GM21737 (cell line): ENCODE measurements at regions not wholly inside any gene's neighbourhood (a gene's known extent, or its start where the extent isn't known, plus 50 kb on each side); places are given as distances from the start of the nearest gene placed in this dataset.

Source experiments
- ATAC-seq: cut with Tn5 transposase; IDR thresholded peaks from one replicate; pipeline ENCODE4 v1.9.1; 2021; ENCODE audit warnings: mild to moderate bottlenecking, moderate library complexity; ENCODE audit not compliant: unreplicated experiment

DNA sequence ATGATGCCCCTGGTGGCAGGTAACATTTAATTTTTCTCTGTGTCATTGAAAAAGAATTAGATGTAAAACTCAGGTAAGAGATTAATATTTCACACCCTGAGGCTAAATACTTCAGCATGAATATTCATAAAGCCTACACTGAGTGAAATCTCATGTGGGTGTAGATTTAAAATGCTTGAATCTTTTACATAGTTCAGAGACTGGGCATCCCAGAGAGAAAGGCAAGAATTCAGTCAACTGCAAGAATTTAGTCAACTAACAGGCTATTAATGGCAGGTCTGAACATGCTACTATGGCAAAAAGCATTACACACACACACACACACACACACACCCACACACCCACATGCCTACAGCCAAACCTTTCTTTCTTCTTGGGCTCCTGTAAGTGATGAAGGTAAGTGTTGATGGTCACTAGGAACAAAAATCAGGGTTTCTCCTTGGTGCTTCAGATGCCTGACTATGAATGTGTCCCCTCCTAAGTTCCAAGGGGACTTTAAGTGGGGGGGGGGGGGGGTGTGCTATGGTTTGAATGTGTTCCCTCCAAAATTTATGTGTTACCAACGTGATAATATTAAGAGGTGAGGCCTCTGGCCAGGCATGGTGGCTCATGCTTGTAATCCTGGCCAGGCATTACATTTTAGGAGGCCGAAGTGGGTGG is 63.7 kb upstream of the PSMD7 start:
- ATAC-seq: no peak

DNA sequence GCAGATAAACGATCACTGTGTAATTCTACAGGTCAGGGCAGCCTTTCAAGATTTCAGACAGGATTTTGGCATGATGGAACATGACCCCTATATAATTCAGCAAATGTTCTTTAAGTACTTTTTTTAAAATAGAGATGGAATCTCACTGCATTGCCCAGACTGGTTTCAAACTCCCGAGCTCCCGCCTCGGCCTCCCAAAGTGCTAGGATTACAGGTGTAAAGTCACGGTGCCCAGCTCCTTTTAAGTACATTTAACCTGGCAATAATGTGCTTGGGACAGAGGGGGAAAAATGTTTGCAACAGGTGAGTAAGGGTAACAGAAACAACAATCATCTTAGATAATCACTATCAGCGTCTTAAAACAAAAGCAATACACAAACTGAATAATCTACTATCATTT is 66.5 kb upstream of the PSMD7 start:
- no peak for ATAC-seq

DNA sequence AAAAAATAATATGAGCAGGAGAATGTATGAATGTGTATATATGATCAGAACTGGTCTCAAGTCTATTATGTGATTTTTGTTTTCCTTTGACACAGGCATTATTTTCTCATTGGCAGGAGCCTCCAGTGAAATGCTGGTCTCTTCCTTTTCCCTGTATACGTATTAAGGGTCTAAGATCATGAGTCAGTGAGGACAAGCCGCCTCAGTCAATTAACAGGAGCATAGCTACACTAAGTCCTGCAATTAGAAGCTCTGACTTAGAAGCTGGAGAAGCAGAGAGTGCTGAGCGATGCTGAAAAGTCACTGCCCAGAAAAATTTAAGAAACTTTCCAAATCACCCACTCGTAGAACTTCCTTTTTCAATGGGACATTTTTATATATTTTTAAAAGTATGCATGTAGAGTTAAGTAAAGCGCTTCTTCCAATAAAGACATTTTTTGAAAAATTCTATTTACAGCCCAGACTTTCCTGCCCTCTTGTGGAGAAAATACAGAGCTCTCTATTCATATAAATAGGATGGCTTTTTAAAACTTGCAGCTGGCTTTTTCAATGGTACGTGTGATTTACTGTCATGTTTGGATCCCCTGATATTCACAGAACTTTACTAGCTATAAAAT is 70.2 kb upstream of the PSMD7 start:
- no peak for ATAC-seq

DNA sequence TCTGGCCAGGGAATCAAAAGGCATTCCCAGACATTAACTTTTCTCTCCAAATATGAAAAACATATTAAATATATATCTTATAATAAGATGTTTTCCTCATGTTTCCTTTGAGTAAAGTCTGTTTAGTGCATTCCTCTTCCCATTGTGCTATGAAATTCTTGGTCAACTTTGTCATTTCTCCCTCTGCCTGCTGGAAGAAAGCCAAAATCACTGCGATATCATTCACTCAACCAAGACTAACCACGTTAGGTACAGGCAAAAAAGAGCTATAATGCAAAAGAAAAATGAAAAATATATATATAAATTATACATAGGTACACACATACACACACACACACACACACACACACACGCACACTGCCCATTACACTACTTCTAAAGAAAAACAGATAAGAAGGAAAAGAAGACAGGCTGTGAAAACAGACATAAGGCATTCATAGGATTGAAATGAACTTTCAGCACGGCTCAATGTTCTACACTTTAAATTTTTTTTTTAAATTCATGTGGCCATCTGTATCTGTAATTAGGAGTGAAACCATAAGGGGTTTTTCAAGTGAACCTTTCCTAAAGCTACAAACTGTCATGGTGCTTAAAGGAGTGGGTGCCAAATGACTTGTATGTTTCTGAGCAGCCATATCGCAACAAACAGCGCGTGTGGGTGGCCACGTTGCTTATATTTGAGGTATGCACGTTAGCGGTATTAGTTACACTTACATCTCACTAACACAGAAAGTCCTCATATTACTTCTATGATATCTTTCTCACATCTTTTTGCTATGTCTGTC is 71.6 kb upstream of the PSMD7 start:
- ATAC-seq: no peak

DNA sequence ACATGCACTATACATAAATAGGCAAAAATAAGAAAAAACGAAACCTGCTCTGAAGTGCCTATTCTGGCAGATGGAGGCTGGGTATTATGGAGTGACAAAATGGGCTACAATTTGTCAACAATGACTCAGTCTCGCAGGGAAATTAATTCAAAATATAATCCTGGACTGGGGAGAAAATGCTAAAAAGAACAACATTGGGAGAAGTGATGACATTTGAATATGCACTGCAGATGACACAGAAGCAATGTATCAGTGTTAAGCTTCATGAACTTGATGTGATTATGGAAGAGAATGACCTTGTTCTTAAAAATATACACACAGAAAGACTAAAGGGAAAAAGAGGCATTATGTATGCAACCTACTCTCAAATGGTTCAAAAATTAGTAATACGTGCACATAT is 74.8 kb upstream of the PSMD7 start:
- no peak for ATAC-seq

DNA sequence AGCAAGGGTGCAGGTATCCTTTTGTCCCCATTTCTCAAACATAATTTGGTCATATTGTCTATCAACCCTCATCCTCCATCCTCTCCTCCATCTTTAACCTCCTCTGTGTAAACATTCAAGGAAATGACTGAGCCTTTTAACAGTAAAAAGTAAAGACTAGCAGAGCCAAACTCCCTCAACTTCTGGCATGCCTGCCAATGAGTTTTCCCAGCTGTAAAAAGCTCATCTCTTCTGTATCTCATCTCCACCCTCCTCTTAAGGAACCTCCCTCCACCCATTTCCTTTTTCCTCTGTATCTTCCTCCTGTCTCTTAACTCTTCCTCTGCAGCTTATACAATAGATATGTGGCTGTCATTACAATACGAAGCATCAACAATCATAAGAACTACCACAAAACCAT is 76.9 kb upstream of the PSMD7 start:
- no peak for ATAC-seq

DNA sequence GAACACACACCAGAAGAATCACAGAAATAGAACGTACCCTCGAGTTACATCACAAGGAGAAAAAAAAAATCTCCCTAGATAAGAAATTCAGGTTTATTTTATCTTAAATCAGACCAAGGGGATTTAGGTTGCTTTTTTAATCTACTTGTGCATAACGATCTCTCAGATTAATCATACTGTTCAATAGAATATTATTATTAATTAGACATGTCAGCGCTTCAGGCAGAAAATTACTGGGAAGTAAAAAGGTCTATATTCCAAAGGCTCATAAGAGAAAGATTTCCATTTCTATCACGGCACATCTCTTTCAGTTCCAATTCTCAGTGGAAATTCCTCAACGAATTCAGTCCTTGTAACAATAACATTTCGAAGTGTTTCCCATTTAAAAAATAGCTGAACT is 77.7 kb upstream of the PSMD7 start:
- no peak for ATAC-seq

DNA sequence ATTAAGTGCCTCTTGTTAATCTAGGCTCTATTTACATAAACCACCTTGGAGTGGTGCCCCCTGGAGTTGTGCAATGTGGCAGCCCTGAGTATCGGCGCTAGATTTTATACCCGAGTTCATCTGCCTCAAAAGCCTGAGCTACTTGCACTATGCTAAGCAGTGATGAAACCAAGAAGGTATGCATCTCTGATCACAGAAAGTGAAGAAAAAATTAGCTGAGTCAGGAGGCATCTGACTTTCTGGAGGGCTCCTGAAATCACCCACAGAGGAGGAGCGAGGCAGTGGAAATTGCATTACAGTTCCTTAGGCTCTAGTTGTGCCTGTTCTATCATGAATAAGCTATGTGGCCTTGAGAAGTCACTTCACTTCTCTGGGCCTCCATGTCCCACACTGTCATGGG is 80.3 kb upstream of the PSMD7 start:
- no peak for ATAC-seq

DNA sequence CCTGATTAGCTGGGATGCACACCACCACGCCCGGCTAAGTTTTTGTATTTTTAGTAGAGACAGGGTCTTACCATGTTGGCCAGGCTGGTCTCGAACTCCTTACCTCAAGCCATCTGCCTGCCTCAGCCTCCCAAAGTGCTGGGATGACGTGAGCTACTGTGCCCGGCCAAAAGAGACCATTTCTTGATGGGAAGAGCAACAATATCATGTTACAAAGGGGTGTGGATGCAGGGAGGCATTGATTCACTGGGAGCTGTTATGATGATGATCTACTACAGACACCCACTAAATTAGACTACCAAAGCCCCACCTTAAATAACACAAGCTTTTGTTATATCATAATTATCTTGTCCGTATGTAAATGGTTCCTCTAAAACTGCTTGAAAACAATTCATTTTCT is 81.4 kb upstream of the PSMD7 start:
- no peak for ATAC-seq

DNA sequence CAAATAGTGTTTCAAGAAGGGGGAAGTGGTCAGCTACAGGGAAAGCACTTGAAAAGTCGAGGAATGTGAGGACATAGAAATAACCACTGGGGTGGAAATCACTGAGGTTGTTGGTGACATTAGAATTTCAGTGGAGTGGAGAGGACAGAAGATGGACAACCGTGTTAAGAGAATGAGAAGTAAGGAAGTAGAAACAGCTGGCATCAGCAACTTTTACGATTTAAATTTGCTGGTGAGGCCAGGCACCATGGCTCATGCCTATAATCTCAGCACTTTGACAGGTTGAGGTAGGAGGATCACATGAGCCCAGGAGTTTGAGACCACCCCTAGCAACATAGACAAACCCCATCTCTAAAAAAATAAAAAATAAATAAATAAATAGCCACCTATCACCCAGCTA is 83.2 kb upstream of the PSMD7 start:
- ATAC-seq: no peak

DNA sequence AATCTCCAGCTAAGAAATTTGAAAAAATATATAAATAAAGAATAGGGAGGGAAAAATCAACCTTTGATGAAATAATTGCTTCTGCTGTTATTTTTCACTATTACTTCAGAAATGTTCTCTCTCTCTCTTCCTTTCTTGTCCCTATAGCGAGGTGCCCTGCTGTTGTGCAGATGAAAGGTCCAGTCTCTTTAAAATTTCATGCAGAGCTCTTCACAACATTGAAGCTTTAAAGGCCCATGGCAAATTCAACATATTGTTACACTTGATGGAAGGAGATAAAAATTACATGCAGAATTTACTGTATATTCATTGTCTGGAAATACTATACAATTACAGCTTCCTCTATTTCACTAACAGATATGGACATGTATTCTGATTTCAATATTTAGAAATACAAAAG is 86.4 kb upstream of the PSMD7 start:
- no peak for ATAC-seq

DNA sequence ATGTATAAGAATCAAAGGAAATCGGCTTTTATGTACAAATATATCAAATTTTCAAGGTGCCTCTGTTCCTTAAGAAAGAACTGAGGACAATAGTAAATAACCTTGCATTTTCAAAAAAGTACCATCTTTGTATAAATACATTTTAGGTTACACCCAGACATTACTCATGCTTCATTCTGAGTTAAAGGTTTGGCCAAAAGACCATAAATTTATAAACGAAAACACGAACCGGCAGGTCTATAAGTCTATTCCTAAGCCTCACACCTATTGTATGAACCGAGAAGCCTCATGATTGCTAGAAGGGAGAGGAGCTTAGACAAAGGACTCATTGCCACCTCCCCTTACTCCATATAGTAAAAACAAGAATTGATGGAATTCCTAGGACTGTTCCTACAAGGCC is 94.6 kb upstream of the PSMD7 start:
- no peak for ATAC-seq

DNA sequence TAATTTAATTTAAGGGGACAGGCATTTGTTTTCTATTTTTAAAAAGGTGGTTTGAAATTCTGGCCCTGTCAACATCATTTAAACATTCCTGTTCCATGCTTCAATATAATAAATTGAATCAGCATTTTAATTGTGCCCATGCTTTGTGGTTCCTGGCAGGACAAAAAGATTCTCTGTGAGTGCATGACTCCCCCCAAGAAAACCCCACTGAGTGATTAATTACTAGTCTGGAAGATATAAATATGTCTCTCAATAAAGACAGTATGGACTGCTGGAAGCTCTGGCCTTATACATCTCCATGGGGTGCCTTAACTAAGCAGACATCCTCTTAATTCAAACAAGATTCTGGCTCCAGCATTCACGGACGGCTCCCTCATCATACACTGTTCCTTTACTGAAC is 95.0 kb upstream of the PSMD7 start:
- ATAC-seq: no peak

DNA sequence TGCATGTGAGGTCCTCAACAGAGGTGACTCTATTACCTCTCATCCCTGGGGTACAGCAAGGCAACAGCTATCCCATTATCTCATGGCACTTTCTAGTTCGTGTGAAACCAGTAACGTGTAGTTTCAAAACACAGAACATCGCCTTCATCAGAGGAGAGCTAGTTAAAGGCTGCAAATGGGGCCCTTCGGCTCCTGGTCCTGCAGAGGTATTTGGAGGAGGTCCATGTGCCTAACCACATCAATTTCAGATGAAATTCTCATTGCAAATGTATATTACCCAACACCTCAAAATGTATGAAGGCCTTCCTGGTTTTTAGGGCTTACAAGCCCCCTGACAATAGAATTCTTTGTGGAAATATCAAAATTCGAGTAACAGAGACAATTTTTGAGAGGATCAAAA is 95.7 kb upstream of the PSMD7 start:
- ATAC-seq: no peak

DNA sequence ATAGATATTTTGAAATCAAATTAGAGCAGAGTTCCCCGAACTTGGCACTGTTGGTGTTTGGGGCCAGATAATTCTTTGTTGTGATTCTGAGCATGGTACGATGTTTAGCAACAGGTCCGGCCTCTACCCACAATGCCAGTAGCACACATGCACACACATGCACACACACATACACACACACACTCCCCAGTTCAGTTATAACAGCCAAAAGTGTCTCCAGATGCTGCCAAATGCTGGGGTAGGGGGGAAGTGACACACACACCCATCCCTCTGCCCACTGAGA is 96.8 kb upstream of the PSMD7 start:
- ATAC-seq: no peak

DNA sequence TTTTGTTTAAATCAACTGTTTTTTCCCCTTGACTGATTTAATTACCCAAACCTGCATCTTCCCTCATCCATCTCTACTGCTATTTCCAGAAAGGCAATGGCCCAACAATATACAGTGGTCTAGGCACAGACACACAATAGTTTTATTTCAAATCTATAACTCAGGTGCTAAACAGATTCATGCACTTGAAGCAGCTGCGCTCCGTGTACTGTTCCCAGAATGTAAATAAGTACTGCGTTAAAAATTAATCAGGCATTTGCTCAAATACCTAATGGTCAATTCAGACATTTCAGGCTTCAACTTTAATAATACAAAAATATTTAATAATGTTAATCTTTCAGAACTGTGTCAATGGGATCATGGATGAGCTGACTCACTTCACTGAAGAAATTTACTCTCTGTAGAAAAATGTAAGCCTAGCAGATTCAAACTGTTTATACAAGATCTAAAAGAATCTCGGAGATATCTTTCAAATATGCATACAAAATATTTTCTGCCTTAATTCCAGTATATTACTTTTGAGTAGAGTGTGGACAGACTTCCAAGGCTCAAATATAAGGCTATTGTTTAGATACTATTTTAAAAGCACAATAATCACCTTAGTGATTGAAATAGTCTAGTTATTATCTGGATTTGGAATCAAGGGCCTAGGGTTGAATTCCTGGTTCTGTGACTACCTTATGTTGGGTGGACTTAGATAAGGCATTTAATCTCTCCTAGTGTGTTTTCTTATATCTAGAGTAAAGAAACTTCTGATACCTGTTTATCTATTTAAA is 97.4 kb upstream of the PSMD7 start:
- ATAC-seq: no peak

DNA sequence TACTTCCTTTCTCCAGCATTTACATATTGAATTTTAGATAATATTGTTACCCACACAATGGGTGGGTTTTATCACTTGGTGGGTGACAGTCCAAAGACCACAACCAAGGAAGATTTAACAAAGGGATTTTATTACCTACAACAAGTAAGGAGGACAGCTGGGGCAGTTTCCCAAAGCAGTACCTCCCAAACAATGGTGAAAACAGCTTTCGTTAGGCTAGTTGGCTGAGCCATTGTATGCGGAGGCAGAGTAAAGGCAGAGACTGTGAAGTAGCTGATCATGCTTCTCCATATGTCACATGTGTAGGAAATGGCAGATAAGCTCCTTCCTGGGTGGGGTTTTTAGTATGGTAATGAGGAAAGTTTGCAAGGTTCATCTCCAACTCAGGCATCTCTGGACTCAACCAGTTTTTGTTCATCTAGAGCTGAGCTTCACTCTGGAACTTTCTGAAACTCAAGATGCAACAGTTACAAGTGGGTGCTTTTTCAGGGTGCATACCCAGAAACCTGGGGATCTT is 104.3 kb upstream of the PSMD7 start:
- no peak for ATAC-seq

DNA sequence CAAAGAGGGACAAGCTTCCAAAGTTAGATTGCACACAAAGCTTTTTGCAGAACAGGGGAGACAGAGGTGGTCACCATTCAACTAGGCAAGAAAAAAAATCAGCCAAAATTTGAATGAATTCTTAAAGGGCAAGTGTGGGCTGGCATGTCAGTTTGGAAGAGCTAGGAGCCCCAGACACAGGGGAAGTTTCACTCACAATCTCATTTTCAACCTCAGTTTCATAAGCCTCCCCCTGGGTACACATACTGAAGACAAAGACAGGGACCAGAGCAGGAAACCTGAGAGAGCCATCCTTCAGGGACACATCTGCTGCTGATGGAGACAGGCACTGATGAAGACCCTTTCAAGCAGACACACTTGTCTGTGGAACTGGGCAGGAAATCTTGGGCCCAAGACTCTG is 106.3 kb upstream of the PSMD7 start:
- no peak for ATAC-seq

DNA sequence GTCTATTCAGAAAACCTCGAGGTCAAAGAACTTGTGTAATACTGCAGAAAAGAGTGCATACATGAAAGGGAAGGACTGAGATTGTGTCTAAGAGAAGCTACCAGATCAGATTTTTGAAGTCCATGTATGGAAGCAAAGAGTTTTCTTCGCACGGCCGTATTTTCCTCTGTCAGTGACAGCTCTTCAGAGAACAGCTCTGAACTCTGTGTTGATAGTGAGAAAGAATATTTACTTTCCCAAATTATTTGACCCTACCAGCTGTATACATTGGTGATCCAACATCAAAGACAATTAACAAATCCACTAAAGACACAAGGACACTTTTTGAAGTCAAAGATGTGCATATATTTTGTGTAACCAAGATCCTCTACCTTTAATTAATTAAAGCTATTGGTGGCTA is 107.8 kb upstream of the PSMD7 start:
- no peak for ATAC-seq

DNA sequence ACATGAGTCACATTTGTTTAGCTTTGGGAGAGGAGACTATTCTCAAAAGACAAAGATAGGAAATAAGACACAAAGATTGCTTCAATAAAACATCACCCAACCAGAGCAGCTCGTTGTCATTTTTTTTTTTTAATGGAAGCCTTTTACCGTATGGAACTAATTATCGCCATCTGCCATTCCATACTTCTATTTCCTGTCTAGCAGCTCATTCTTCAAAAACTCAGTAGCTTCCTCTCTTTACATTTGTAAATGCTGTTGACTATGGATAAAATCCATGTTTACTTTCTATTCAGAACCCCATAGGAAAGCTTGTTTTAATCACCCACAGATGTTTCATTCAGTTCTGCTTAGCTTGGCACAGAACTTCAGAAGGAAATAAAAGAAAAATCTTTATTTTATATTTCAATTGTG is 110.0 kb upstream of the PSMD7 start:
- no peak for ATAC-seq

DNA sequence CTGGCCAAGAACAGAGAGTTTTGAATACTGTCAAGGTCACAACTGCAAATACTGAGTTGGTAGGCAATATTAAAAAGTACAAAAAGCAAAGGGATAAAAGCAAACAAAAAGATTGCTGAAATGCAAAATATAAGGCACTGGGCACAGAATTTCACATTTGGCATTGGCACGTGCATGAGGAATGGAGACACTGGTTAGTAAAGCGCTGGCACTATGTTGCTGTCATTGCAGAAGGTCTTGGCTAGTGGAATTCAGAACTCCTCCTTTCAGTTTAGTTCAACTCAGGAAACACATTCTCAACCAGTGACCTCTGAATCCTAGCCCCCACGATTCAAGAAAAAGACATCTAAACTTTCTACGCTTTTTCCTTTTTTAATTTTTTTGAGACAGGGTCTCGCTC is 111.8 kb upstream of the PSMD7 start:
- no peak for ATAC-seq
